Neural cell (in vitro differentiated cells): ENCODE measurements at regions not wholly inside any gene's neighbourhood (a gene's known extent, or its start where the extent isn't known, plus 50 kb on each side); places are given as distances from the start of the nearest gene placed in this dataset.

Source experiments
- CTCF ChIP-seq: fragments of 450-650 bp; IDR thresholded peaks from 2 replicates; pipeline ENCODE4 v1.5.1; 2014; ENCODE audit warnings: antibody characterized with exemption, mild to moderate bottlenecking, moderate library complexity; ENCODE audit not compliant: poor library complexity, severe bottlenecking
- EZH2 ChIP-seq: fragments of 200-600, 300-800 bp; shearing (Covaris generic), sonication (generic); IDR thresholded peaks from 2 replicates; pipeline ENCODE4 v1.6.1; 2014; ENCODE audit warnings: antibody characterized with exemption, low read length, borderline replicate concordance, mild to moderate bottlenecking; ENCODE audit not compliant: insufficient read depth, poor library complexity, severe bottlenecking
- POLR2AphosphoS5 ChIP-seq: IDR thresholded peaks from 2 replicates; pipeline ENCODE4 v1.6.1; 2012
- RAD21 ChIP-seq: fragments of 450-650 bp; conservative IDR thresholded peaks from 2 replicates; pipeline ENCODE4 v1.6.1; 2014; ENCODE audit warnings: antibody characterized with exemption, mild to moderate bottlenecking, moderate library complexity
- REST ChIP-seq: IDR thresholded peaks from 2 replicates; pipeline ENCODE4 v1.6.1; 2012; ENCODE audit warnings: borderline replicate concordance
- SMC3 ChIP-seq: fragments of 450-650 bp; conservative IDR thresholded peaks from 2 replicates; pipeline ENCODE4 v1.6.1; 2014; ENCODE audit warnings: antibody characterized with exemption, mild to moderate bottlenecking, moderate library complexity; ENCODE audit not compliant: poor library complexity
- TAF1 ChIP-seq: IDR thresholded peaks from 2 replicates; pipeline ENCODE4 v1.6.1; 2012; ENCODE audit warnings: low read depth

- TF ChIP-seq CTCF (no peak), SMC3 (no peak), POLR2AphosphoS5 (no peak), RAD21 (no peak), REST (no peak), TAF1 (no peak), EZH2 (no peak)
These were observed 406.7 kb upstream of the POT1 start for GRCh38 chr7:125336326-125336725.
